SK-N-SH treated with all-trans-retinoic acid at 6 μM for 48 hours (cell line): ENCODE measurements at regions not wholly inside any gene's neighbourhood (a gene's known extent, or its start where the extent isn't known, plus 50 kb on each side); places are given as distances from the start of the nearest gene placed in this dataset.

Experiments
- ATAC-seq: fragments of 200-7000 bp; cut with Tn5 transposase; 3 replicates; pipeline ENCODE4 v1.9.1; 2020; ENCODE audit warnings: mild to moderate bottlenecking, moderate library complexity
- ARNTL ChIP-seq: fragments of 450-650 bp; formaldehyde crosslinking; IDR thresholded peaks from 2 replicates; pipeline ENCODE4 v1.5.0; 2020; ENCODE audit warnings: low read depth, mild to moderate bottlenecking, moderate library complexity, borderline replicate concordance
- BACH2 ChIP-seq: fragments of 250-450 bp; sonication (Bioruptor Pico); IDR thresholded peaks from 2 replicates; pipeline ENCODE4 v1.9.0; 2021; ENCODE audit warnings: mild to moderate bottlenecking, borderline replicate concordance
- CREB5 ChIP-seq: fragments of 250-450 bp; sonication (Bioruptor Pico); IDR thresholded peaks from 2 replicates; pipeline ENCODE4 v1.5.1; 2020; ENCODE audit warnings: low read depth, mild to moderate bottlenecking, moderate library complexity
- CSDC2 ChIP-seq: fragments of 250-450 bp; sonication (Bioruptor Pico); IDR thresholded peaks from 2 replicates; pipeline ENCODE4 v1.5.0; 2020; ENCODE audit warnings: mild to moderate bottlenecking, moderate library complexity
- CSRNP3 ChIP-seq: fragments of 250-450 bp; sonication (Bioruptor Pico); IDR thresholded peaks from 2 replicates; pipeline ENCODE4 v1.5.1; 2021; ENCODE audit warnings: mild to moderate bottlenecking, moderate library complexity
- ESRRG ChIP-seq: fragments of 250-450 bp; sonication (Bioruptor Pico); IDR thresholded peaks from 2 replicates; pipeline ENCODE4 v1.6.1; 2021; ENCODE audit warnings: mild to moderate bottlenecking
- GLIS3 ChIP-seq: fragments of 250-450 bp; sonication (Bioruptor Pico); IDR thresholded peaks from 2 replicates; pipeline ENCODE4 v1.5.0; 2020; ENCODE audit warnings: mild to moderate bottlenecking, moderate library complexity
- ISL1 ChIP-seq: fragments of 250-450 bp; sonication (Bioruptor Pico); IDR thresholded peaks from 2 replicates; pipeline ENCODE4 v2.1.2; 2022; ENCODE audit warnings: mild to moderate bottlenecking, moderate library complexity
- OSR1 ChIP-seq: fragments of 250-450 bp; sonication (Bioruptor Pico); IDR thresholded peaks from 2 replicates; pipeline ENCODE4 v1.8.0; 2022; ENCODE audit warnings: moderate library complexity, mild to moderate bottlenecking, inconsistent platforms
- POU6F1 ChIP-seq: fragments of 250-450 bp; sonication (Bioruptor Pico); IDR thresholded peaks from 2 replicates; pipeline ENCODE4 v1.8.0; 2021; ENCODE audit warnings: low read depth, mild to moderate bottlenecking, moderate library complexity, borderline replicate concordance
- PPARA ChIP-seq: fragments of 250-450 bp; sonication (Bioruptor Pico); IDR thresholded peaks from 2 replicates; pipeline ENCODE4 v1.5.0; 2020; ENCODE audit warnings: mild to moderate bottlenecking, borderline replicate concordance
- RARB ChIP-seq: fragments of 250-450 bp; sonication (Bioruptor Pico); IDR thresholded peaks from 2 replicates; pipeline ENCODE4 v1.8.0; 2021; ENCODE audit warnings: mild to moderate bottlenecking, moderate library complexity
- TCF4 ChIP-seq: fragments of 250-450 bp; sonication (Bioruptor Pico); IDR thresholded peaks from 2 replicates; pipeline ENCODE4 v1.8.0; 2021; ENCODE audit warnings: mild to moderate bottlenecking, moderate library complexity, borderline replicate concordance
- TOX ChIP-seq: fragments of 250-450 bp; sonication (Bioruptor Pico); IDR thresholded peaks from 2 replicates; pipeline ENCODE4 v1.8.0; 2021; ENCODE audit warnings: mild to moderate bottlenecking, moderate library complexity, borderline replicate concordance
- TSHZ2 ChIP-seq: fragments of 250-450 bp; sonication (Bioruptor Pico); IDR thresholded peaks from 2 replicates; pipeline ENCODE4 v1.5.0; 2020; ENCODE audit warnings: mild to moderate bottlenecking, moderate library complexity
- ZC3H10 ChIP-seq: fragments of 250-450 bp; sonication (Bioruptor Pico); IDR thresholded peaks from 2 replicates; pipeline ENCODE4 v1.5.1; 2021; ENCODE audit warnings: mild to moderate bottlenecking, moderate library complexity
- ZFP3 ChIP-seq: fragments of 250-450 bp; sonication (Bioruptor Pico); IDR thresholded peaks from 2 replicates; pipeline ENCODE4 v1.5.0; 2020; ENCODE audit warnings: mild to moderate bottlenecking, moderate library complexity
- ZFP30 ChIP-seq: fragments of 450-650 bp; formaldehyde crosslinking; IDR thresholded peaks from 2 replicates; pipeline ENCODE4 v1.5.0; 2022; ENCODE audit warnings: mild to moderate bottlenecking, moderate library complexity
- ZNF565 ChIP-seq: fragments of 450-650 bp; formaldehyde crosslinking; conservative IDR thresholded peaks from 2 replicates; pipeline ENCODE4 v1.5.0; 2020; ENCODE audit warnings: low read depth, mild to moderate bottlenecking, moderate library complexity
- ZNF70 ChIP-seq: fragments of 450-650 bp; formaldehyde crosslinking; IDR thresholded peaks from 2 replicates; pipeline ENCODE4 v1.5.0; 2020; ENCODE audit warnings: mild to moderate bottlenecking, moderate library complexity
- ZNF8 ChIP-seq: fragments of 450-650 bp; formaldehyde crosslinking; IDR thresholded peaks from 2 replicates; pipeline ENCODE4 v1.5.0; 2020; ENCODE audit warnings: mild to moderate bottlenecking, moderate library complexity

GRCh38 chr5:112087222-112087621, 330.2 kb upstream of the NREP start (continued):
- no peak for TF ChIP-seq TSHZ2 (CRISPR knock-in tag)
- no peak for TF ChIP-seq TCF4 (CRISPR knock-in tag)
- no peak for TF ChIP-seq TOX (CRISPR knock-in tag)
- no peak for TF ChIP-seq BACH2 (CRISPR knock-in tag)
- no peak for TF ChIP-seq PPARA (CRISPR knock-in tag)
- no peak for TF ChIP-seq RARB (CRISPR knock-in tag)

- no peak for ATAC-seq
- TF ChIP-seq CSDC2 (CRISPR knock-in tag) (no peak), GLIS3 (CRISPR knock-in tag) (no peak), ARNTL (CRISPR knock-in tag) (no peak), TCF4 (CRISPR knock-in tag) (no peak), ZC3H10 (CRISPR knock-in tag) (no peak), RARB (CRISPR knock-in tag) (no peak)
- TF ChIP-seq, all 23 proteins: peak for 0
Measured at GRCh38 chr5:112086740-112087139, 329.7 kb upstream of the NREP start.

GRCh38 chr5:112084149-112084548, 327.2 kb upstream of the NREP start:
- TF ChIP-seq TCF4 (CRISPR knock-in tag) (no peak), GLIS3 (CRISPR knock-in tag) (no peak), ESRRG (CRISPR knock-in tag) (no peak), CREB5 (CRISPR knock-in tag) (no peak), ZC3H10 (CRISPR knock-in tag) (no peak), ZFP3 (CRISPR knock-in tag) (no peak), ZNF8 (CRISPR knock-in tag) (no peak), RARB (CRISPR knock-in tag) (no peak), TSHZ2 (CRISPR knock-in tag) (no peak), OSR1 (CRISPR knock-in tag) (no peak), ZNF565 (CRISPR knock-in tag) (no peak), ISL1 (no peak), ARNTL (CRISPR knock-in tag) (no peak), CSRNP3 (CRISPR knock-in tag) (no peak), ZFP30 (CRISPR knock-in tag) (no peak), ZNF70 (CRISPR knock-in tag) (no peak)
- no peak for ATAC-seq

- TF ChIP-seq POU6F1 (CRISPR knock-in tag) (no peak), ISL1 (0 out of 2 replicates have a peak, but pooled peaks have one; percentile 20), ARNTL (CRISPR knock-in tag) (no peak)
- ATAC-seq = no peak
Measured at GRCh38 chr5:112083623-112084022, 326.6 kb upstream of the NREP start.
